Keratinocyte (primary cell): ENCODE measurements at regions not wholly inside any gene's neighbourhood (a gene's known extent, or its start where the extent isn't known, plus 50 kb on each side); places are given as distances from the start of the nearest gene placed in this dataset.

Source experiments
- EZH2 ChIP-seq: IDR thresholded peaks from one replicate; pipeline ENCODE4 v1.6.1; 2012; ENCODE audit warnings: inconsistent platforms, mild to moderate bottlenecking, low read length, moderate library complexity
- TF ChIP-seq, protein P1 (sequence below), 3 experiments: IDR thresholded peaks in 1 of 3; conservative IDR thresholded peaks in 1 of 3; optimal IDR thresholded peaks in 1 of 3; 2 replicates in 2 of 3; 3 replicates in 1 of 3; pipeline versions ENCODE3 to v1.5.1; 2011; ENCODE audit warnings: low read length in 3 of 3, mild to moderate bottlenecking in 3 of 3, moderate library complexity in 2 of 3, control low read depth in 1 of 3, inconsistent platforms in 1 of 3; ENCODE audit not compliant: insufficient read depth in 2 of 3; ENCODE audit errors: extremely low read depth in 1 of 3

- TF ChIP-seq, protein P1, sequence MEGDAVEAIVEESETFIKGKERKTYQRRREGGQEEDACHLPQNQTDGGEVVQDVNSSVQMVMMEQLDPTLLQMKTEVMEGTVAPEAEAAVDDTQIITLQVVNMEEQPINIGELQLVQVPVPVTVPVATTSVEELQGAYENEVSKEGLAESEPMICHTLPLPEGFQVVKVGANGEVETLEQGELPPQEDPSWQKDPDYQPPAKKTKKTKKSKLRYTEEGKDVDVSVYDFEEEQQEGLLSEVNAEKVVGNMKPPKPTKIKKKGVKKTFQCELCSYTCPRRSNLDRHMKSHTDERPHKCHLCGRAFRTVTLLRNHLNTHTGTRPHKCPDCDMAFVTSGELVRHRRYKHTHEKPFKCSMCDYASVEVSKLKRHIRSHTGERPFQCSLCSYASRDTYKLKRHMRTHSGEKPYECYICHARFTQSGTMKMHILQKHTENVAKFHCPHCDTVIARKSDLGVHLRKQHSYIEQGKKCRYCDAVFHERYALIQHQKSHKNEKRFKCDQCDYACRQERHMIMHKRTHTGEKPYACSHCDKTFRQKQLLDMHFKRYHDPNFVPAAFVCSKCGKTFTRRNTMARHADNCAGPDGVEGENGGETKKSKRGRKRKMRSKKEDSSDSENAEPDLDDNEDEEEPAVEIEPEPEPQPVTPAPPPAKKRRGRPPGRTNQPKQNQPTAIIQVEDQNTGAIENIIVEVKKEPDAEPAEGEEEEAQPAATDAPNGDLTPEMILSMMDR (optimal IDR thresholded peaks at IDR 0.05 in 1 of 3, IDR thresholded peaks at IDR 0.05 in 1 of 3, conservative IDR thresholded peaks at IDR 0.05 in 1 of 3; ENCODE audit: extremely low read depth in 1 of 3, insufficient read depth in 2 of 3, low read length in 3 of 3): no peak
- TF ChIP-seq EZH2: no peak
Observed at GRCh38 chr16:86662195-86662594, 83.8 kb downstream of the FOXL1 start.
